Loucy (cell line): ENCODE measurements at regions not wholly inside any gene's neighbourhood (a gene's known extent, or its start where the extent isn't known, plus 50 kb on each side); places are given as distances from the start of the nearest gene placed in this dataset.

Experiments
- H2AFZ ChIP-seq: fragments of 200-600 bp; sonication (generic); 2 replicates; pipeline ENCODE4 v1.6.0; 2016; ENCODE audit warnings: antibody characterized with exemption, mild to moderate bottlenecking, low read length, moderate library complexity
- H3F3A ChIP-seq: fragments of 200-600 bp; 2 replicates; pipeline ENCODE4 v1.6.0; 2016; ENCODE audit warnings: antibody characterized with exemption, low read depth, mild to moderate bottlenecking
- H3K27me3 ChIP-seq: fragments of 200-600 bp; sonication (generic); 2 replicates; pipeline ENCODE4 v1.6.1; 2014; ENCODE audit warnings: low read length, mild to moderate bottlenecking; ENCODE audit not compliant: insufficient read depth, poor library complexity, severe bottlenecking
- H3K36me3 ChIP-seq: fragments of 200-600 bp; sonication (generic); 2 replicates; pipeline ENCODE4 v1.6.1; 2016; ENCODE audit warnings: low read length; ENCODE audit not compliant: insufficient read depth
- H3K4me1 ChIP-seq: fragments of 200-600 bp; sonication (generic); 2 replicates; pipeline ENCODE4 v1.5.1; 2014; ENCODE audit warnings: low read length, mild to moderate bottlenecking; ENCODE audit not compliant: insufficient read depth, poor library complexity, severe bottlenecking
- H3K4me2 ChIP-seq: fragments of 200-600 bp; sonication (generic); 2 replicates; pipeline ENCODE4 v1.6.0; 2014; ENCODE audit warnings: antibody characterized with exemption, low read length, low read depth, mild to moderate bottlenecking; ENCODE audit not compliant: poor library complexity, severe bottlenecking
- H3K4me3 ChIP-seq: fragments of 200-600 bp; sonication (generic); 2 replicates; pipeline ENCODE4 v1.5.1; 2014; ENCODE audit warnings: low read length, mild to moderate bottlenecking, mixed read lengths; ENCODE audit not compliant: poor library complexity, severe bottlenecking
- H3K79me2 ChIP-seq: fragments of 200-600 bp; sonication (generic); 2 replicates; pipeline ENCODE4 v1.6.1; 2014; ENCODE audit warnings: low read length; ENCODE audit not compliant: insufficient read depth
- H3K9ac ChIP-seq: fragments of 200-600 bp; sonication (generic); 2 replicates; pipeline ENCODE4 v1.6.0; 2014; ENCODE audit warnings: mild to moderate bottlenecking, low read depth, low read length, moderate library complexity; ENCODE audit not compliant: poor library complexity, severe bottlenecking
- H3K9me2 ChIP-seq: fragments of 200-600 bp; sonication (generic); replicated peaks from 2 replicates; pipeline ENCODE4 v1.6.1; 2016; ENCODE audit warnings: low read depth, low read length, mixed read lengths
- H3K9me3 ChIP-seq: fragments of 200-600 bp; sonication (generic); 2 replicates; pipeline ENCODE4 v1.6.1; 2014; ENCODE audit warnings: mild to moderate bottlenecking, antibody characterized with exemption, low read length, low read depth; ENCODE audit not compliant: insufficient read depth
- H4K20me1 ChIP-seq: fragments of 200-600 bp; sonication (generic); 2 replicates; pipeline ENCODE4 v1.6.0; 2014; ENCODE audit warnings: antibody characterized with exemption, low read length, mild to moderate bottlenecking; ENCODE audit not compliant: insufficient read depth, poor library complexity, severe bottlenecking
- CTCF ChIP-seq: fragments of 200-600 bp; sonication (generic); conservative IDR thresholded peaks from 2 replicates; pipeline ENCODE4 v1.5.1; 2014; ENCODE audit warnings: mild to moderate bottlenecking, antibody characterized with exemption, low read length
- EZH2phosphoT487 ChIP-seq: fragments of 200-600 bp; IDR thresholded peaks from 2 replicates; pipeline ENCODE4 v1.6.1; 2018; ENCODE audit warnings: antibody characterized with exemption, mild to moderate bottlenecking, moderate library complexity, borderline replicate concordance

GRCh38 chr2:164060031-164060430 lies 324.2 kb upstream of the FIGN start:
- H3K9me2 ChIP-seq, result no peaks in the 10 kb centered on the region
- peak overlapping the region; percentile 23; the same call in 1 of the 2 replicates for H2AFZ ChIP-seq
- no peaks in the 10 kb centered on the region for H3K27me3 ChIP-seq
- no peak for TF ChIP-seq EZH2phosphoT487
- no peak for TF ChIP-seq CTCF
- H3K79me2 ChIP-seq, result no peaks in the 10 kb centered on the region
- H3K4me2 ChIP-seq, result no peak overlapping the region
- no peak overlapping the region for H3K4me3 ChIP-seq
- H3K36me3 ChIP-seq, result no peaks in the 10 kb centered on the region
- no peaks in the 10 kb centered on the region for H4K20me1 ChIP-seq
- no peak overlapping the region for H3K9ac ChIP-seq
- H3F3A ChIP-seq, result no peaks in the 10 kb centered on the region
- no peaks in the 10 kb centered on the region for H3K9me3 ChIP-seq
- no peaks in the 10 kb centered on the region for H3K4me1 ChIP-seq

DNA sequence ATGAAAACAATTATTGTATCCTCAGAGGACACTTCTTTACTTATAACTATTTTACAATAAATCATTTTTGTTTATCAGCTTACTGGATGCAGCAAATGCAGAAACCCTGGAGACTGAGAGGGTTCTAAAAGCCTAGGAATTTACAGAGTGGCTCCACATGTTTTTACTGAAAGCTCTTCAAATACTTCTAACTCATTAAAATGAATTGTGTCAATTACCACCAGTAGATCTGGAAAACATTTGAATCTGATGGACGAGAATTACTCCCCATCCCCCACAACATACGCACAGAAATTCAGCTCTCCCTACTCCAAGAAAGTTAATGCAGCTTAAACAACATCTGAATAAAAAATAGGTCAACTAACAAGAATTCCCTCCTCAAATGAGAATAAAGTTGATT lies 319.8 kb upstream of the FIGN start:
- no peaks in the 10 kb centered on the region for H3K36me3 ChIP-seq
- no peaks in the 10 kb centered on the region for H3K4me1 ChIP-seq
- H3K9ac ChIP-seq, result no peak overlapping the region
- H3K27me3 ChIP-seq, result no peaks in the 10 kb centered on the region
- H2AFZ ChIP-seq, result no peak overlapping the region
- no peaks in the 10 kb centered on the region for H4K20me1 ChIP-seq
- no peaks in the 10 kb centered on the region for H3K79me2 ChIP-seq
- H3K9me2 ChIP-seq, result no peaks in the 10 kb centered on the region
- H3F3A ChIP-seq, result no peaks in the 10 kb centered on the region
- no peaks in the 10 kb centered on the region for H3K9me3 ChIP-seq
- H3K4me2 ChIP-seq, result no peak overlapping the region
- no peak overlapping the region for H3K4me3 ChIP-seq
- TF ChIP-seq EZH2phosphoT487 (no peak), CTCF (no peak)

DNA sequence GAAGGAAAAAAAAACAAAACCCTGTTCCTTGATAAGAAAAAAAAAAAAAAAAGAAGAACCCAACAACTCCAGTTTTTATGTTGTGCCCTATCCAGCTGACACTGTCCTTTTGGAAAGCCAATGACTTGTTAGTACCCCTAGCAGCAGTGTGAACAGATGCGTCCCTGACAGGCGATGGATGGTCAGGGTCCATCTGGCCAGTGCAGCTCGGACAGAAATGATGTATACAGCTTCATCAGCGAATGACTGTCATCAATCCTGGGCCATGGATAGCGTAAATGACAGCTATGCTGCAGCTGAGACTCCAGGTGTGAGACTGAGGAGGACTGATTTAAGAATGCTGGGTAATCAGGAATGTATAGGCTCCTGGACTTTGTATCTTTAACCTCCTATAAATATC lies 318.8 kb upstream of the FIGN start:
- Histone ChIP-seq H3K9me3 (no peaks in the 10 kb centered on the region), H3K27me3 (no peaks in the 10 kb centered on the region), H3K79me2 (no peaks in the 10 kb centered on the region), H2AFZ (no peak overlapping the region), H3F3A (no peaks in the 10 kb centered on the region), H3K36me3 (no peaks in the 10 kb centered on the region), H3K4me3 (no peak overlapping the region), H3K9me2 (no peaks in the 10 kb centered on the region), H3K9ac (no peak overlapping the region), H3K4me1 (no peaks in the 10 kb centered on the region), H3K4me2 (no peak overlapping the region), H4K20me1 (no peaks in the 10 kb centered on the region)
- TF ChIP-seq EZH2phosphoT487 (no peak), CTCF (no peak)
